Activated effector memory CD4-positive, alpha-beta T cell treated with Interleukin-2 at 50 U/mL for 16 hours (primary cell): ENCODE measurements at regions not wholly inside any gene's neighbourhood (a gene's known extent, or its start where the extent isn't known, plus 50 kb on each side); places are given as distances from the start of the nearest gene placed in this dataset.
A peak's percentile ranks its signal among the peaks of the same experiment; 100 is the strongest.
"Not testable (repeated sequence)": the region's sequence is repeated elsewhere in the genome, so short reads cannot be mapped to it uniquely, and the experiment has no call there.

Experiments used
- DNase-seq: peaks from one replicate; pipeline ENCODE4 v3.0.0-alpha.2; 2020

DNA sequence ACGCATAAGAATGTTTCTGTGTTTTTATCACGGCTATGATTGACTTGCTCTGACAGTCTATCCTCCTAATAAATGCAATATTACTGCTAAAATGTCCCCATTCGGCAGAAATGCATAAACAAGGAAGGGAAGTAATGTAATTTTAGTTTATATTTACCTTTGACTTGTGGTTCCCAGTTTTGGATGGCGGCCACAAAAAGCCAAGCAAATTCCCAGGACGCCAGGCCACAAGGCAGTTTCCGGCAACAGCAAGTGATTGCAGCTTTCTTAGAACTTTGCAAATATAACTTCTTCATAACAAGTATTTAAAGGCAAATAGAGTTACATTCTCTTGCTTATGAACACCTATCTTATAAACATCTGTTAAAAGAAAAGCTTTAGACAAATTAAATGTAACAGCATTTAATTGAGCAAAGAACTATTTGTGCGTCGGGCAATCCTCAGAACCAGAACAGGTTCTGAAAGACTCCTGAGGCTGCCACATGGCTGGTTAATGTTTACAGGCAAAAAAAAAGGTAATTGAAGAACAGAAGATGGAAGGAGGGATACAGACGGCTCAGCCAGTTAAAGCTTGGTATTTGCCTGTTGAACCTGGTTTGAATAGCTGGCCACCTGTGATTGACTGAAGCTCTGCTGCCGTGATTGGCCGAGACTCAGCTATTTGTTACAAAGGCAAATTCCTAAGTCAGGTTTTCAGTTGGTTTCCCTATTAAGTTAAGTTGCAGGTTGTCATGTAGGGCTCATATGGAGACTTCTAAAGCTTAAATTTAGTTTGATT lies 80.8 kb downstream of the C21orf91 start:
- DNase-seq, result no peak

DNA sequence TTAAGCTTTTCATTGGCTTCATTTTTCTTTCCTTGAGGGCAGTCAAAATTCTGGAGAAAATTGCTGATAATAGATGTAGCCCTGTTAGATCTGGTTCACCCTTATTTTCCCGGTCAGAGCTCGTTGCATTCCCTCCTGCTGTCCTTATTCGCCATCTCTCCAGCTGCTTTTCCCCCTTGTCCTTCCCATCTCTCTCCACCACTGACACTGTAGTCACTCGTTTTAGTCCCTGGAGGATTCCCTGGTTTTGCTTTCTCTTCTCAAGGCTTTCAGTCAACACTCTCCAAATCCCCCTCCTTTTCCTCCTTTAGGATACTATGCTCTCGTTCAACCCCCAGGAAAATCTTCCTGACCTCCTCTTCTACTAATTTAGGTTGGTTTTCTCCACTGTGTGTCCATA lies 83.1 kb downstream of the C21orf91 start:
- DNase-seq, result no peak

- DNase-seq, result no peak
Observed at GRCh38 chr21:17733209-17733608, 85.9 kb downstream of the C21orf91 start.

DNA sequence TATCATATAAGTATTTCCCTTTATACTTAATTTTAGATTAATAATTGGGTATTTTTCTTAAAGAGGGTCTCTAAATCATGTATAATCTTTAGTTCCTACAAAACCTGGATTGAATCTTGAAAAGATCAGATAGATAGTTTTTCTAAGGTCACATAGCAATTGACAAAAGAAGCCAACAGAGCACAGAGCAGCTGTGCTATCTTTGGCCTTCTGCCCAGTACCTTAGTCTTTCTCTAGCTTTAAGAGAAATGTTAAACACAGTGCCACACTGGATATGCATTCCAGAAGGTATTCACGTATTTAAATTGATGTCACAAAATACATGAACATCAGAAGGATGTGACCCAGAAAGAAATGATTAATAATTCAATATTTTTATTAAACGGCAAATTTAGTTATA lies 86.8 kb downstream of the C21orf91 start:
- DNase-seq, result no peak

GRCh38 chr21:17731554-17731953 lies 87.6 kb downstream of the C21orf91 start:
- no peak for DNase-seq

- DNase-seq, result no peak
Observed at GRCh38 chr21:17730782-17731181, 88.4 kb downstream of the C21orf91 start.

DNA sequence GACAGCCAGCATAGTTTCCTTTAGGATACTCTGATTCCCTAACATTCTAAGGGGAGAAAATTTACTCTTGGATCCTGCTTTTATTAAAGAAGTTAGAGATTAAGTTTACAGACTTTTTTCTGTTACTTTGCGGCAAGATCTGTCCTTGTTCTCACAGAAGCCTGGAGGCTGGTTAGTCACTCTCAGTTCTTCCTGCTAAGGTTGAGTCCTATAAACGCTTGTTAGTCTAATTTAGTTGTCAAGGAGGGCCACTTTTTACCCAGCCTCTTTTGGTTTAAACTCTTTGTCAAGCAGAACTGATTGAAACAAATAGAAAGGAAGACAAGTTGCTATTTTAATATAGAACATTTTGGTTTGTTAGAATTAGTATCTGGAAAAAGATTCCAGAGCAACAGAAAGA lies 89.7 kb downstream of the C21orf91 start:
- no peak for DNase-seq

GRCh38 chr21:17727361-17727760 lies 91.8 kb downstream of the C21orf91 start:
- no peak for DNase-seq

- no peak for DNase-seq
Observed at GRCh38 chr21:17726047-17726829, 92.9 kb downstream of the C21orf91 start.

DNA sequence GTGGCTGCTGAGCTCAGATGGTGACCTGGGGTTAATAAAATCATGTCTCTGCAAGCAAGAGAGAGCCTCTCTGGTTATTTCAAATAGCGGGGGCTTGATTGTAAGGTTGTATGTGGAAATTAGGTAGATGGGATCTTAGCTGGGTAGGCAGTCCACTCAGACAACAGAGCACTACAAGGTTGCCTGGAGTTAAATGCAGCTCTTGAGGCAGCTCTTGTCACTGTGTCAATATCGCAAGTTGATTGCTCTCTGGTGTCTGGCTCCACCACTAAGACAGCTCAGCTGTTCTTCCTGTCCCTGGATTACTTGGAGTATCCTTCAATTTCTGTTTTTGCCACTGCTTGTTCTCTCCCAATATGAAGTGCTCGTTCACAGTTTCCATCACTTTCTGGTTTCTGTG lies 93.8 kb downstream of the C21orf91 start:
- no peak for DNase-seq

- DNase-seq, result no peak
Observed at GRCh38 chr21:17712887-17713286, 100.2 kb upstream of the BTG3 start.

- DNase-seq, result no peak
Observed at GRCh38 chr21:17711896-17712295, 99.2 kb upstream of the BTG3 start.

DNA sequence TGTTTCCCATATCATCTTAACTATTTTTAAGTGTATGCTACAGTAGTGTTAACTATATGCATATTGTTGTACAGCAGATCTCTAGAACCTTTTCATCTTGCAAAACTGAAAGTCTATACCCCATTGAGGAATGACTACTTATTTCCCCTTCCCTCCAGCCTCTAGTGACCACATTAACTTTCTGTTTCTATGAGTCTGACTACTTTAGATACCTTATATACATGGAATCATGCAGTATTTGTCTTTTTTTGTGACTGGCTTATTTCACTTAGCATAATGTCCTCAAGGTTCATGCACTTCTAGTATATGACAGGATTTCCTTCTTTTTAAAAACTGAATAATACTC lies 96.5 kb upstream of the BTG3 start:
- DNase-seq, result no peak

- no peak for DNase-seq
Observed at GRCh38 chr21:17708522-17709265, 96.0 kb upstream of the BTG3 start.

DNA sequence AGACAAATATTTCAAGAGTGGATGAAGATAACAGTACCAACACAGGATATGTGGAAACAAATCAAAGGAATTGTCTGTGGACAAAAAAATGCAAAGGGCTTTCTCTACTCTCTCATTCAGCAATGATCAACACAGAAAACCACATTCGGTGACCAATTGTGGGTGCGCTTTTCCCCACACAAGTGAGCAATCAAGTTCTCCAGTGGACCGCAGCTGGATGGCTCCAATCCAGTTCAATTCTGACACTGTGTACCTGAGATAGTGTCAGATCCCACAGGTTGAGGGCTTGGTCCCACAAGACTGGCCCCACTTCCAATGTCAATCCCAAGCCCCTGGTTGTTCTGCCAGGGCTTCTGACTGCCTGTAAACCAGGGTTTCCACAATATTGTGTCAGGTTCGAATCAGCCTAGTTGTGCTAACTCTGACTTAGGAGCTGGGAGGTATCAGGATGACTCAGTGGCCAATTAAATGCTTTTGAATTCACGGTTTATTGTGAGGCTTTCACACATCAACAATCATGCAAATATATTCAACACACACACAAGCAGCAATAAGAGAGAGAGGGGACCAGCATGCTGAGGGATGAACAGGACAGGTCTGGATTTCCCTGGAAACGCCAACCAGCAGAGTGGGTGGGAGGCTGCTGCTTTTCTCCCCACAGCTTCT lies 87.0 kb upstream of the BTG3 start:
- no peak for DNase-seq

- no peak for DNase-seq
Observed at GRCh38 chr21:17697473-17697872, 84.8 kb upstream of the BTG3 start.

DNA sequence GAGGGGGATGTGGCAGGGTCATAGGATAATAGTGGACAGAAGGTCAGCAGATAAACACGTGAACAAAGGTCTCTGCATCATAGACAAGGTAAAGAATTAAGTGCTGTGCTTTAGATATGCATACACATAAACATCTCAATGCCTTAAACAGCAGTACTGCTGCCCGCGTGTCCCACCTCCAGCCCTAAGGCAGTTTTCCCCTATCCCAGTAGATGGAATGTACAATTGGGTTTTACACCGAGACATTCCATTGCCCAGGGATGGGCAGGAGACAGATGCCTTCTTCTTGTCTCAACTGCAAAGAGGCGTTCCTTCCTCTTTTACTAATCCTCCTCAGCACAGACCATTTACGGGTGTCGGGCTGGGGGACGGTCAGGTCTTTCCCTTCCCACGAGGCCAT lies 81.7 kb upstream of the BTG3 start:
- DNase-seq, result not testable (repeated sequence)

- no peak for DNase-seq
Observed at GRCh38 chr21:17693801-17694200, 81.1 kb upstream of the BTG3 start.

DNA sequence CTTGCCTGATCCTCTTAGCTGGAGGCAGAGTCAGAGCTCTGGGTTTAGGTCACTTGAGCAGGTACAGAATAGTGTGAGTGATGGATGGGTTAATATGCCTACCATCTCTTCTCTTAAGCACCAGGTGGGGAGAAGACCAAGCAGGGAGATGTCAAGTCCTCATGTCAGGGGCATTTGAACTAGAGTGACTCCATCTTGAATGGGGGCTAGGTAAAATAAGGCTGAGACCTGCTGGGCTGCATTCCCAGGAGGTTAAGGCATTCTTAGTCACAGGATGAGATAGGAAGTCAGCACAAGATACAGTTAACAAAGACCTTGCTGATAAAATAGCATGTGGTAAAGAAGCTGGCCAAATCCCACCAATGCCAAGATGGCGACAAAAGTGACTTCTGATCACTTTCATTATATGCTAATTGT lies 77.4 kb upstream of the BTG3 start:
- DNase-seq, result no peak

DNA sequence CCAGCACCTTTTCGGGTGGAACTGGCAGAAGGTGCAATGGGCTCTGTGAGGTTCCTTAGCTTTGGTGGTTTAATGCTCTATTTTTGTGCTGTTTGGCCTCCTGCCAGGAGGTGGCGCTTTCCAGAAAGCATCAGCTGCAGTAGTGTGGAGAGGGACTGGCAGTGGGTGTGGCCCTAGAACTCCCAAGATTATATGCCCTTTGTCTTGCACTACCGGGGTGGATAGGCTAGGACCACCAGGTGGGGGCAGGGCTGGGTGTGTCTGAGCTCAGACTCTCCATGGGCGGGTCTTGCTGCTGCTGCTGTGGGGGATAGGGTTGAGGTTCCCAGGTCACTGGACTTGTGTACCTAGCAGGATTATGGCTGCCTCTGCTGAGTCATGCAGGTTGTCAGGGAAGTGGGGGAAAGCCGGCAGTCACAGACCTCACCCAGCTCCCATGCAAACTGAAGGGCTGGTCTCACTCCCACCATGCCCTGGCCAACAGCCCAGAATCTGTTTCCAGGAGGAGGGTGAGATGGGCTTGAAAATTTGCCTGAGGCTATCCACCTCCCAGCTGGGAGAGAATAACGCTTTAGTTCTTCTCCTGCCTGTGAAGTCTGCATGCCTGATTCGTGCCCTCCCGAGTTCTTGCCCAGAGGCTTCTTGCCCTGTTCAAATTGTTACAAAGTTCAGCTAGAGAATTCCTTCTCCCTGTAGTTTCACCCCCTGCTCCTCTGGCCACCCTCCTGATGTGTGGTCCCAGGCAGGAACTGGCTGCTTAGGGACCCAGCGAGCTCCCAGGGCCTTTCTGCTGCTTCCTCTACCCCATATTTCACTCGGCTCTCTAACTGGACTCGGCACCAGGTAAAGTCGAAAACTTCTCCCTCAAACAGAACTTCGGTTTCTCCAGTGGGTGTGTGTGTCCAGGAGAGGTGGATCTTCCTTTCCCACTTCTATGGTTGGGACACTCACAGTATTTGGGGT lies 76.5 kb upstream of the BTG3 start:
- DNase-seq, result peak; percentile 53

- no peak for DNase-seq
Observed at GRCh38 chr21:17682924-17683323, 70.2 kb upstream of the BTG3 start.

- DNase-seq, result no peak
Observed at GRCh38 chr21:17679002-17679600, 66.4 kb upstream of the BTG3 start.
